ENCODE measurements at regions not wholly inside any gene's neighbourhood (a gene's known extent, or its start where the extent isn't known, plus 50 kb on each side); places are given as distances from the start of the nearest gene placed in this dataset.

- H3K9ac ChIP-seq (ENCODE audit: low read length), result no peak overlapping the region
- H3K4me3 ChIP-seq (ENCODE audit: low read length), result no peak overlapping the region
- H3K36me3 ChIP-seq (ENCODE audit: control insufficient read depth, insufficient read depth, low read length), result no peaks in the 10 kb centered on the region
- no peaks in the 10 kb centered on the region for H3K27me3 ChIP-seq (ENCODE audit: control insufficient read depth, insufficient read depth, low read length)
- no peaks in the 10 kb centered on the region for H3K4me1 ChIP-seq (ENCODE audit: control insufficient read depth, insufficient read depth, low read length)
- H3K9me3 ChIP-seq (ENCODE audit: control insufficient read depth, low read length), result no peaks in the 10 kb centered on the region
These were observed 759.3 kb downstream of the BCL11B start for GRCh38 chr14:98512501-98513251.

GRCh38 chr14:98513558-98513957, 758.4 kb downstream of the BCL11B start:
- no peaks in the 10 kb centered on the region for H3K27me3 ChIP-seq (ENCODE audit: control insufficient read depth, insufficient read depth, low read length)
- no peaks in the 10 kb centered on the region for H3K4me1 ChIP-seq (ENCODE audit: control insufficient read depth, insufficient read depth, low read length)
- H3K4me3 ChIP-seq (ENCODE audit: low read length), result no peak overlapping the region
- no peaks in the 10 kb centered on the region for H3K36me3 ChIP-seq (ENCODE audit: control insufficient read depth, insufficient read depth, low read length)
- no peaks in the 10 kb centered on the region for H3K9me3 ChIP-seq (ENCODE audit: control insufficient read depth, low read length)
- H3K9ac ChIP-seq (ENCODE audit: low read length), result no peak overlapping the region

- H3K9ac ChIP-seq (ENCODE audit: low read length), result no peak overlapping the region
- no peaks in the 10 kb centered on the region for H3K36me3 ChIP-seq (ENCODE audit: control insufficient read depth, insufficient read depth, low read length)
- H3K4me3 ChIP-seq (ENCODE audit: low read length), result no peak overlapping the region
- H3K9me3 ChIP-seq (ENCODE audit: control insufficient read depth, low read length), result no peaks in the 10 kb centered on the region
- no peaks in the 10 kb centered on the region for H3K27me3 ChIP-seq (ENCODE audit: control insufficient read depth, insufficient read depth, low read length)
- no peaks in the 10 kb centered on the region for H3K4me1 ChIP-seq (ENCODE audit: control insufficient read depth, insufficient read depth, low read length)
These were observed 758.0 kb downstream of the BCL11B start for GRCh38 chr14:98514016-98514415.

- no peak overlapping the region for H3K4me3 ChIP-seq (ENCODE audit: low read length)
- no peaks in the 10 kb centered on the region for H3K36me3 ChIP-seq (ENCODE audit: control insufficient read depth, insufficient read depth, low read length)
- no peaks in the 10 kb centered on the region for H3K27me3 ChIP-seq (ENCODE audit: control insufficient read depth, insufficient read depth, low read length)
- H3K9ac ChIP-seq (ENCODE audit: low read length), result no peak overlapping the region
- H3K4me1 ChIP-seq (ENCODE audit: control insufficient read depth, insufficient read depth, low read length), result no peaks in the 10 kb centered on the region
- no peaks in the 10 kb centered on the region for H3K9me3 ChIP-seq (ENCODE audit: control insufficient read depth, low read length)
These were observed 735.7 kb downstream of the BCL11B start for GRCh38 chr14:98536256-98536655.

- H3K9me3 ChIP-seq (ENCODE audit: control insufficient read depth, low read length), result no peaks in the 10 kb centered on the region
- H3K9ac ChIP-seq (ENCODE audit: low read length), result no peak overlapping the region
These were observed 729.7 kb downstream of the BCL11B start for GRCh38 chr14:98542316-98542715.

GRCh38 chr14:98543074-98543473, 728.9 kb downstream of the BCL11B start:
- Histone ChIP-seq H3K4me3 (ENCODE audit: low read length) (no peak overlapping the region), H3K4me1 (ENCODE audit: control insufficient read depth, insufficient read depth, low read length) (no peaks in the 10 kb centered on the region), H3K9ac (ENCODE audit: low read length) (no peak overlapping the region), H3K36me3 (ENCODE audit: control insufficient read depth, insufficient read depth, low read length) (no peaks in the 10 kb centered on the region), H3K9me3 (ENCODE audit: control insufficient read depth, low read length) (no peaks in the 10 kb centered on the region), H3K27me3 (ENCODE audit: control insufficient read depth, insufficient read depth, low read length) (no peaks in the 10 kb centered on the region)

More at GRCh38 chr14:98542316-98542715, 729.7 kb downstream of the BCL11B start:
- Histone ChIP-seq H3K4me1 (ENCODE audit: control insufficient read depth, insufficient read depth, low read length) (no peaks in the 10 kb centered on the region), H3K36me3 (ENCODE audit: control insufficient read depth, insufficient read depth, low read length) (no peaks in the 10 kb centered on the region), H3K4me3 (ENCODE audit: low read length) (no peak overlapping the region), H3K27me3 (ENCODE audit: control insufficient read depth, insufficient read depth, low read length) (no peaks in the 10 kb centered on the region)

GRCh38 chr14:98544174-98544573, 727.8 kb downstream of the BCL11B start:
- no peaks in the 10 kb centered on the region for H3K36me3 ChIP-seq (ENCODE audit: control insufficient read depth, insufficient read depth, low read length)
- H3K9ac ChIP-seq (ENCODE audit: low read length), result no peak overlapping the region

GRCh38 chr14:98545181-98545580, 726.8 kb downstream of the BCL11B start:
- no peaks in the 10 kb centered on the region for H3K9me3 ChIP-seq (ENCODE audit: control insufficient read depth, low read length)
- no peaks in the 10 kb centered on the region for H3K36me3 ChIP-seq (ENCODE audit: control insufficient read depth, insufficient read depth, low read length)
- H3K4me3 ChIP-seq (ENCODE audit: low read length), result no peak overlapping the region
- H3K4me1 ChIP-seq (ENCODE audit: control insufficient read depth, insufficient read depth, low read length), result no peaks in the 10 kb centered on the region
- H3K27me3 ChIP-seq (ENCODE audit: control insufficient read depth, insufficient read depth, low read length), result no peaks in the 10 kb centered on the region
- no peak overlapping the region for H3K9ac ChIP-seq (ENCODE audit: low read length)

More at GRCh38 chr14:98544174-98544573, 727.8 kb downstream of the BCL11B start:
- Histone ChIP-seq H3K4me1 (ENCODE audit: control insufficient read depth, insufficient read depth, low read length) (no peaks in the 10 kb centered on the region), H3K27me3 (ENCODE audit: control insufficient read depth, insufficient read depth, low read length) (no peaks in the 10 kb centered on the region), H3K9me3 (ENCODE audit: control insufficient read depth, low read length) (no peaks in the 10 kb centered on the region), H3K4me3 (ENCODE audit: low read length) (no peak overlapping the region)

GRCh38 chr14:98548071-98548686, 723.8 kb downstream of the BCL11B start:
- no peaks in the 10 kb centered on the region for H3K27me3 ChIP-seq (ENCODE audit: control insufficient read depth, insufficient read depth, low read length)
- H3K36me3 ChIP-seq (ENCODE audit: control insufficient read depth, insufficient read depth, low read length), result no peaks in the 10 kb centered on the region
- H3K9me3 ChIP-seq (ENCODE audit: control insufficient read depth, low read length), result no peaks in the 10 kb centered on the region
- H3K4me1 ChIP-seq (ENCODE audit: control insufficient read depth, insufficient read depth, low read length), result no peaks in the 10 kb centered on the region
- no peak overlapping the region for H3K4me3 ChIP-seq (ENCODE audit: low read length)
- no peak overlapping the region for H3K9ac ChIP-seq (ENCODE audit: low read length)

- Histone ChIP-seq H3K4me3 (ENCODE audit: low read length) (no peak overlapping the region), H3K4me1 (ENCODE audit: control insufficient read depth, insufficient read depth, low read length) (no peaks in the 10 kb centered on the region), H3K9ac (ENCODE audit: low read length) (no peak overlapping the region), H3K36me3 (ENCODE audit: control insufficient read depth, insufficient read depth, low read length) (no peaks in the 10 kb centered on the region), H3K9me3 (ENCODE audit: control insufficient read depth, low read length) (no peaks in the 10 kb centered on the region), H3K27me3 (ENCODE audit: control insufficient read depth, insufficient read depth, low read length) (no peaks in the 10 kb centered on the region)
These were observed 721.0 kb downstream of the BCL11B start for GRCh38 chr14:98551028-98551427.

- H3K9me3 ChIP-seq (ENCODE audit: control insufficient read depth, low read length), result no peaks in the 10 kb centered on the region
- no peaks in the 10 kb centered on the region for H3K4me1 ChIP-seq (ENCODE audit: control insufficient read depth, insufficient read depth, low read length)
- no peaks in the 10 kb centered on the region for H3K36me3 ChIP-seq (ENCODE audit: control insufficient read depth, insufficient read depth, low read length)
- H3K27me3 ChIP-seq (ENCODE audit: control insufficient read depth, insufficient read depth, low read length), result no peaks in the 10 kb centered on the region
- H3K4me3 ChIP-seq (ENCODE audit: low read length), result no peak overlapping the region
- H3K9ac ChIP-seq (ENCODE audit: low read length), result no peak overlapping the region
These were observed 716.6 kb downstream of the BCL11B start for GRCh38 chr14:98555440-98555839.

GRCh38 chr14:98564006-98564405, 708.0 kb downstream of the BCL11B start:
- no peak overlapping the region for H3K4me3 ChIP-seq (ENCODE audit: low read length)

More at GRCh38 chr14:98564006-98564405, 708.0 kb downstream of the BCL11B start:
- Histone ChIP-seq H3K36me3 (ENCODE audit: control insufficient read depth, insufficient read depth, low read length) (no peaks in the 10 kb centered on the region), H3K4me1 (ENCODE audit: control insufficient read depth, insufficient read depth, low read length) (no peaks in the 10 kb centered on the region), H3K9ac (ENCODE audit: low read length) (no peak overlapping the region), H3K9me3 (ENCODE audit: control insufficient read depth, low read length) (no peaks in the 10 kb centered on the region), H3K27me3 (ENCODE audit: control insufficient read depth, insufficient read depth, low read length) (no peaks in the 10 kb centered on the region)

All from mucosa of stomach (tissue), 1 donor.